ENCODE measurements at regions not wholly inside any gene's neighbourhood (a gene's known extent, or its start where the extent isn't known, plus 50 kb on each side); places are given as distances from the start of the nearest gene placed in this dataset.

DNA sequence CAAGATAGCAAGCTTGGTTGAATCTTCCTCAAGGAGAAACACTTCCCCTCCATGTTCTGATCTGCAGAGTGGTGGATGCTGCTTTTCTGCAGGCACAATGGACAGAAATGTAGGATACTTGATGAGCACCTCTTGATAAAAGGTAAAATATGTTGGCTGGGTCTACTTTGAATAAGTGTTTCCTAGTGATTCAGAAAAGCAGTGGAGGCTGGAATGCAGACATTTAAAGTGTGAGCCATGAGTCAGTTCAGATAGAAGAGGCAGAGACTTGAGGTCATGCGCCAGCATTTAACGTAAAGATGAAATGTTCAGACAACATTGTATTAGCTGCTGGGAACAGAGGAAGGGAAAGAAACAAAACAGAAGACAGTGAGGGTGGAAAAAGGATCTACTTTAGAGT is 403.1 kb downstream of the ADRA2A start:
- intact Hi-C loops (cut with DNase I) = no loop called here
- no peaks in the 10 kb centered on the region for H3K27me3 ChIP-seq
- H3K4me1 ChIP-seq = no peaks in the 10 kb centered on the region
- TF ChIP-seq POLR2A (IDR thresholded peaks at IDR 0.05) = no peak
- TF ChIP-seq EP300 (IDR thresholded peaks at IDR 0.05) = no peak
- no peak for TF ChIP-seq POLR2AphosphoS5 (IDR thresholded peaks at IDR 0.05)
- TF ChIP-seq, protein P1, sequence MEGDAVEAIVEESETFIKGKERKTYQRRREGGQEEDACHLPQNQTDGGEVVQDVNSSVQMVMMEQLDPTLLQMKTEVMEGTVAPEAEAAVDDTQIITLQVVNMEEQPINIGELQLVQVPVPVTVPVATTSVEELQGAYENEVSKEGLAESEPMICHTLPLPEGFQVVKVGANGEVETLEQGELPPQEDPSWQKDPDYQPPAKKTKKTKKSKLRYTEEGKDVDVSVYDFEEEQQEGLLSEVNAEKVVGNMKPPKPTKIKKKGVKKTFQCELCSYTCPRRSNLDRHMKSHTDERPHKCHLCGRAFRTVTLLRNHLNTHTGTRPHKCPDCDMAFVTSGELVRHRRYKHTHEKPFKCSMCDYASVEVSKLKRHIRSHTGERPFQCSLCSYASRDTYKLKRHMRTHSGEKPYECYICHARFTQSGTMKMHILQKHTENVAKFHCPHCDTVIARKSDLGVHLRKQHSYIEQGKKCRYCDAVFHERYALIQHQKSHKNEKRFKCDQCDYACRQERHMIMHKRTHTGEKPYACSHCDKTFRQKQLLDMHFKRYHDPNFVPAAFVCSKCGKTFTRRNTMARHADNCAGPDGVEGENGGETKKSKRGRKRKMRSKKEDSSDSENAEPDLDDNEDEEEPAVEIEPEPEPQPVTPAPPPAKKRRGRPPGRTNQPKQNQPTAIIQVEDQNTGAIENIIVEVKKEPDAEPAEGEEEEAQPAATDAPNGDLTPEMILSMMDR (IDR thresholded peaks at IDR 0.05) = no peak
- H3K4me3 ChIP-seq = no peak overlapping the region
- H3K27ac ChIP-seq = no peak overlapping the region
- no peak for DNase-seq
- WGBS, 2 donors = 94 to 95% methylated on average over 2 of the region's 2 CpGs
- no peaks in the 10 kb centered on the region for H3K9me3 ChIP-seq
- no peaks in the 10 kb centered on the region for H3K36me3 ChIP-seq

DNA sequence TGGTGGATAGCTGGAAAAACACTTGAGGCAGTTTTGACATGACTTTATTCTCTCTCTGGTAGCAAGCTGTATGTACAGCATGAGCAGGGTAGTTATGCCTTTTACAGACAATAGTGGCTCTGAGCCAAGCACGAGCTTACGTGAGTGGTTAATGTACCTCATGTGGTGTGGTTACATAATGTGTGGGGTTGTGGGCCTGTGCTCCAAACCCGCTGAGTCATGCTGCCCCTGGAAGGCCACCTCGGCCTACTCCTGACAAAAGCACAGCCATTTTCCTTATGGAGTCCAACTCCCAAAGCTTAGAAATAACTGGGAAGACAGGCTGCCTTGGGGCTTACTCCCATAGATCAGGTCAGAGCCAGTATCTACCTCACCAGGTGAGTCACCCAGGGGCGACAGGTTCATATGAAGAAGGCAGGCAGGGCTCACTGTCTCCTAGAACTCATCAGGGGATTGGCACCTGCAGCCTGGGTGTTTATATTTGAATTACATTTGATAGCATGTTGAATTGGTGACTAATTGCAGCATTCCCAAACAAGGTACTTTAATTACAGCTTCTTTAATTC is 404.5 kb downstream of the ADRA2A start:
- TF ChIP-seq, protein P1 (IDR thresholded peaks at IDR 0.05) = no peak
- TF ChIP-seq POLR2AphosphoS5 (IDR thresholded peaks at IDR 0.05) = no peak
- no peak for TF ChIP-seq POLR2A (IDR thresholded peaks at IDR 0.05)
- TF ChIP-seq EP300 (IDR thresholded peaks at IDR 0.05) = no peak
- H3K4me3 ChIP-seq = no peak overlapping the region
- H3K27me3 ChIP-seq = no peaks in the 10 kb centered on the region
- intact Hi-C loops (cut with DNase I) = no loop called here
- no peak for DNase-seq
- no peak overlapping the region for H3K27ac ChIP-seq
- no peaks in the 10 kb centered on the region for H3K9me3 ChIP-seq
- 75 to 79% methylated on average over 5 of the region's 5 CpGs for WGBS, 2 donors
- no peaks in the 10 kb centered on the region for H3K4me1 ChIP-seq
- no peaks in the 10 kb centered on the region for H3K36me3 ChIP-seq

DNA sequence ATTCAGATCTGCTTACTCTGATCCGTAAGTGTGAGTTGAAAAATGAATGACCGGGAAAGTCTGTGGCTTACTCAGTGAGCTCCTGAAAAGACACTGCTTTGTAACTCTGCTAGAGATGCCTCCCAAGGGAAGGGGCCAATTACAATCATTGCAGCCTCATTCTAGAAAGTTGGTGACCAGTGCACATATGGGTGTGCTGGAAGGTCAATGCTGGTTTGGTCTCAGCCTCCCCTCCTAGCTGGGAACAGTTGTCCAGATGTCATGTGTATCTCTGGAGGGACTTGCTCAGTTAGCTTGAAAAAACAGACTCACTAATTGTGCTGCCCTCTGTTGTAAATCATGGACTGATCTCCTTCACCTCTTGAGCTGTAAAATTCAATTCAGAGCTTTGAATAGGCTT is 405.0 kb downstream of the ADRA2A start:
- Histone ChIP-seq H3K27me3 (no peaks in the 10 kb centered on the region), H3K4me1 (no peaks in the 10 kb centered on the region), H3K4me3 (no peak overlapping the region), H3K9me3 (no peaks in the 10 kb centered on the region), H3K27ac (no peak overlapping the region), H3K36me3 (no peaks in the 10 kb centered on the region)
- intact Hi-C loops (cut with DNase I) = no loop called here
- TF ChIP-seq EP300 (IDR thresholded peaks at IDR 0.05) (no peak), POLR2A (IDR thresholded peaks at IDR 0.05) (no peak)
- 89% methylated on average over 2 of the region's 2 CpGs for WGBS, 2 donors
- DNase-seq = no peak

DNA sequence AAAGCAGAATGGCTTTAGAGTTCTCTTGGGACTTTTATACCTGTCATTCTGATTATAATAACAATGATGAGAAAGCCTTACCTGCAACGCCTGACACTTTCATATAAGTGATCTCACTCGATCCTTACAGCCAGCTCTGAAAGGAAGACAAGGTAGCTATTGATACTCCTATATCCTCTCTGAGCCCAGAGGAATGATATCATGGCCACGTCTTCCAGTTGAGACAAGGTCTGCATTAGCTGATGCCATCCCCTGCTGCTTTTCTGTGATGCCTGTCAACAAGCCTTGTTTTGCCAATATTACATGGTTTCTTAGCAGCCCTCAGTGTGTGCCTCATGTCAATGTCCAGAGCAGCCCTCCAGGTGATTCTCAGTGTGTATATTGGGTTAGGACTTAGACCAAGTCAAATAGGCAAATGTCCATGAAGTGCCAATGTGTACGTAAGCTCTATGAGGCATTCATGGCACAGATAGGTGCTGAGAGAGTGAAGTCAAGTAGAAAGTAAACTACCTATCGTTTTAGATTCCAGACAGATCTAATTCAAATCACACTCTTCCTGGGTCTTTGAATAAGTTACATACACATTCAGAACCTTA is 405.9 kb downstream of the ADRA2A start:
- TF ChIP-seq EP300 (IDR thresholded peaks at IDR 0.05) (no peak), POLR2A (IDR thresholded peaks at IDR 0.05) (no peak), POLR2AphosphoS5 (IDR thresholded peaks at IDR 0.05) (no peak)
- TF ChIP-seq, protein P1 (IDR thresholded peaks at IDR 0.05) = no peak
- Histone ChIP-seq H3K4me1 (no peaks in the 10 kb centered on the region), H3K4me3 (no peak overlapping the region), H3K27ac (no peak overlapping the region), H3K36me3 (no peaks in the 10 kb centered on the region), H3K27me3 (no peaks in the 10 kb centered on the region), H3K9me3 (no peaks in the 10 kb centered on the region)
- intact Hi-C loops (cut with DNase I) = no loop called here
- WGBS, 2 donors = 75 to 76% methylated on average over 5 of the region's 5 CpGs
- no peak for DNase-seq

DNA sequence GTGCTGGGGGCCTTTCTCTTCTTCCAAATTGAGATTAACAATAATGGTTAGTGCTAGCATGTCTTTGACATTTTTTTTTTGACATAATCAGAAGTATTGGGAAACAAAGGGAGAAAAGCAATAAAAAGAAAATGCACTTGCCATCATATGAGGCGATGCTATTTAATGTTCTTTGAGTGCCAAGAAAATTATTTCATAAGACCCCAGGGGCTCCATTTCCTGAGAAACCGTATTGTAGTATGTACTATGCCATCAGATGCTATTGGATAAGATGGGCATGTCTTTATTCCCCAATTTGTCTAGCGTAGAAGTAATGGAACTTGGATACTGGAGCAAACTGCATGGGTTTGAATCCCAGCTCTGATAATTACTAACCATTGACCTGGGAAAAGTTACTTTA is 408.9 kb downstream of the ADRA2A start:
- Histone ChIP-seq H3K4me1 (no peaks in the 10 kb centered on the region), H3K4me3 (no peak overlapping the region), H3K27ac (no peak overlapping the region), H3K27me3 (no peaks in the 10 kb centered on the region), H3K9me3 (peaks cover 0 to 9% (median 2%) of the 10 kb centered on the region in 4 donors), H3K36me3 (no peaks in the 10 kb centered on the region)
- no peak for TF ChIP-seq POLR2AphosphoS5 (IDR thresholded peaks at IDR 0.05)
- no peak for TF ChIP-seq EP300 (IDR thresholded peaks at IDR 0.05)
- no peak for TF ChIP-seq POLR2A (IDR thresholded peaks at IDR 0.05)
- TF ChIP-seq, protein P1 (IDR thresholded peaks at IDR 0.05) = no peak
- intact Hi-C loops (cut with DNase I) = no loop called here
- DNase-seq = no peak
- WGBS, 2 donors = 70 to 84% methylated on average over 3 of the region's 3 CpGs

All from sigmoid colon (tissue), 6 donors.